ENCODE measurements at regions not wholly inside any gene's neighbourhood (a gene's known extent, or its start where the extent isn't known, plus 50 kb on each side); places are given as distances from the start of the nearest gene placed in this dataset.

- no peak for TF ChIP-seq CTCF (IDR thresholded peaks at IDR 0.05; ENCODE audit: borderline replicate concordance, extremely low read depth, low read length, poor library complexity, severe bottlenecking)
- TF ChIP-seq EZH2 (IDR thresholded peaks at IDR 0.05; ENCODE audit: borderline replicate concordance, low read depth, low read length, severe bottlenecking), result no peak
These were observed 177.1 kb upstream of the WSCD1 start for GRCh38 chr17:5892921-5893675.
